Skin epidermis (tissue), 12 donors: ENCODE measurements at regions not wholly inside any gene's neighbourhood (a gene's known extent, or its start where the extent isn't known, plus 50 kb on each side); places are given as distances from the start of the nearest gene placed in this dataset.
A peak's percentile ranks its signal among the peaks of the same experiment; 100 is the strongest.

Experiments
- H3K27ac ChIP-seq, 21 experiments: fragments of 200-600 bp; sonication (generic) in 11 of 21; one replicate each; pipeline ENCODE4 v1.5.0; 2020; ENCODE audit warnings: mild to moderate bottlenecking in 3 of 21, inconsistent platforms in 2 of 21, moderate library complexity in 2 of 21
- H3K4me3 ChIP-seq, 7 experiments: fragments of 200-600 bp; sonication (generic) in 2 of 7; one replicate each; pipeline ENCODE4 v1.5.0; 2020; ENCODE audit warnings: inconsistent platforms in 2 of 7, mild to moderate bottlenecking in 2 of 7, moderate library complexity in 1 of 7

GRCh38 chr11:11758603-11759196 is 83.1 kb upstream of the USP47 start:
- Histone ChIP-seq H3K4me3 (no peak overlapping the region), H3K27ac (no peak overlapping the region)

- no peak overlapping the region for H3K27ac ChIP-seq
- H3K4me3 ChIP-seq: no peak overlapping the region
These were observed 83.9 kb upstream of the USP47 start for GRCh38 chr11:11757909-11758308.

- no peak overlapping the region for H3K27ac ChIP-seq
- no peak overlapping the region for H3K4me3 ChIP-seq
These were observed 85.1 kb upstream of the USP47 start for GRCh38 chr11:11756718-11757117.

GRCh38 chr11:11755871-11756270 is 85.9 kb upstream of the USP47 start:
- H3K27ac ChIP-seq: no peak overlapping the region
- no peak overlapping the region for H3K4me3 ChIP-seq

- Histone ChIP-seq H3K4me3 (no peak overlapping the region), H3K27ac (no peak overlapping the region)
These were observed 89.1 kb upstream of the USP47 start for GRCh38 chr11:11752679-11753078.

- H3K4me3 ChIP-seq: no peak overlapping the region
- H3K27ac ChIP-seq: no peak overlapping the region
These were observed 91.5 kb upstream of the USP47 start for GRCh38 chr11:11750017-11750878.

GRCh38 chr11:11748706-11749365 is 92.9 kb upstream of the USP47 start:
- Histone ChIP-seq H3K4me3 (no peak overlapping the region), H3K27ac (no peak overlapping the region)

- no peak overlapping the region for H3K27ac ChIP-seq
- H3K4me3 ChIP-seq: no peak overlapping the region
These were observed 94.2 kb upstream of the USP47 start for GRCh38 chr11:11747570-11747969.

GRCh38 chr11:11746449-11746848 is 95.3 kb upstream of the USP47 start:
- H3K4me3 ChIP-seq: no peak overlapping the region
- no peak overlapping the region for H3K27ac ChIP-seq

- no peak overlapping the region for H3K27ac ChIP-seq
- H3K4me3 ChIP-seq: no peak overlapping the region
These were observed 98.6 kb upstream of the USP47 start for GRCh38 chr11:11743216-11743615.

DNA sequence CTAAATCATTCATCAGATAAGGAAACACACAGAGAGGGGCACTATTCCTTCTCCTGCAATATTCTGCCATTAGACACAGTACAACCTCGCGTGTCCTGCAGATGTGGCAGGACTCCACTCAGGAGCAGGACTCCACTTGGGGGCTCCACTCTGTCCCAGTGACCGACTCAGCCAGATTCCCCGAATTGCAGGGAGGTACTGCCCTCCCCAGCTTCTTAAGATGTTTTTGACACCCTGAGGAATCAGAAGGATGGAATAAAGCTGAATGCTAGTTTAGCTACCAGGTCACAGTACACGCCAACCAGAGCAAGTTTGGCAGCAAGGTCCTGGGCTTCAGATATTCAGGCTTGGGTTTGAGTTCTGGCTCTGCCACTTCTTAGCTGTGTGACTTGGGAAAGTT is 99.3 kb upstream of the USP47 start:
- Histone ChIP-seq H3K4me3 (no peak overlapping the region), H3K27ac (no peak overlapping the region)

- H3K4me3 ChIP-seq: no peak overlapping the region
- peak overlapping the region in 4 of 21 experiments; percentile 4 to 58 (median 27) for H3K27ac ChIP-seq
These were observed 100.9 kb upstream of the USP47 start for GRCh38 chr11:11740836-11741235.

GRCh38 chr11:11740073-11740702 is 101.6 kb upstream of the USP47 start:
- H3K27ac ChIP-seq: peak overlapping the region in 3 of 21 experiments; percentile 4 to 33 (median 21)
- H3K4me3 ChIP-seq: no peak overlapping the region

GRCh38 chr11:11738370-11738769 is 103.4 kb upstream of the USP47 start:
- Histone ChIP-seq H3K27ac (no peak overlapping the region), H3K4me3 (no peak overlapping the region)

- H3K27ac ChIP-seq: no peak overlapping the region
- H3K4me3 ChIP-seq: no peak overlapping the region
These were observed 106.2 kb upstream of the USP47 start for GRCh38 chr11:11735586-11735985.

- Histone ChIP-seq H3K27ac (no peak overlapping the region), H3K4me3 (no peak overlapping the region)
These were observed 108.5 kb upstream of the USP47 start for GRCh38 chr11:11733246-11733747.

- no peak overlapping the region for H3K4me3 ChIP-seq
- no peak overlapping the region for H3K27ac ChIP-seq
These were observed 109.7 kb upstream of the USP47 start for GRCh38 chr11:11732116-11732515.

DNA sequence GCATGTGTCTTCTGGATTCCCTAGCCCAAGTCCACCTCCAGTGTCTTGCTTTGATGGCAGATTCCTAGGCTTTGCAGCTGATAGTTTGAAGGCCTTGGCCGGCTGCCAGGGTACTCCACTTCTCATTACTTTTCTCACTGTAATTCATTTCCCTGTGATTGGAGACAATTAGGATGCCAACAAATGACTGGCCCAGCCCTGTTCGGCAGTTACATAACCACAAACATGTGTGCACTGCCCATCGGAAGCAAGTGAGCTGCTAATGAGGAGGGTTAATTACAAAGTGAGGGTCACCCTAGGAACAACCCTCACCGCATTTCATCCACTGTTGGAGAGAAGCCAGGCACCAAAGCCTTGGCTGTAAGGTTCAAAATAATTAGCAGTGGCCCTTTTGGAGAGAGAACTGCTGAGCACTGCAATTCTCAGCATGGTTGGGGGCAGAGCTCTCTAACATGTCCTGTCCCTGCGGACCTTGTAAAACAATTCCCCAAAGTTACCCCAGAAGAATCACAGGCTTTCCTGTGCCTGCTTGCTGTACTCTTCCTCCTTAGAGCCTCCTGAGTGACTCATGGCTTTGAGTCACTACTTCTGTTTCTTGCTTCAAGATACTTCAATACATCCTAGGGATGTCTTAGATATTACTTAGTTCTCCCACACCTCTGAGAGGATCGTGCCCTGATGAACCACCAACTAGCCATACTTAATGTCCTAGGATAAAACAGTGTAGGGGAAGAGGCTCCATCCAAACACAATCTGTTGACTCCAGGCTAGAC is 109.7 kb upstream of the GALNT18 start:
- H3K27ac ChIP-seq: peak overlapping the region in 3 of 21 experiments; percentile 5 to 16 (median 13)
- no peak overlapping the region for H3K4me3 ChIP-seq

DNA sequence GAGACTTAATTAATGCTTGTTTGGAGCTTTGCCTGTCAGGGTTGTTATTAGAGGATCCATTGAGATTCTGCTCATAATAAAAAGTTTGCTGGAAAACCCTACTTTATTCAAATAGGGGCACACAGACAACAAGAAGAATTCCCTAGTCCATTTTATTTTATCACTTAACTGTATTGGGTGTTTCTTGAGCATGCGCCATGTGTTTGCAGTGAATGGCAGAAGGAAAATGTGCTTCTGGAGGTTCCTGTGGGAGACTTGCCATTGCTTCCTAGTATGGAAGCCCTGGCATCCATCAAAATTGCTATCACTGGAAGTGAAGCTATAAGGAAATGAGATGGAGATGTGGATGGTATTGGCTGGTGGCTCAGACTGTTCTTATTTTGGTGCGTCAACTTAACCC is 106.6 kb upstream of the GALNT18 start:
- no peak overlapping the region for H3K27ac ChIP-seq
- H3K4me3 ChIP-seq: no peak overlapping the region
